ENCODE measurements at regions not wholly inside any gene's neighbourhood (a gene's known extent, or its start where the extent isn't known, plus 50 kb on each side); places are given as distances from the start of the nearest gene placed in this dataset.

GRCh38 chr14:101361451-101362433 is 199.6 kb upstream of the DIO3 start:
- Histone ChIP-seq H3K36me3 (ENCODE audit: insufficient read depth, low read length) (no peaks in the 10 kb centered on the region), H3K27me3 (ENCODE audit: insufficient read depth, low read length) (peaks cover 25% of the 10 kb centered on the region), H2AFZ (ENCODE audit: low read length, unreplicated experiment) (no peak overlapping the region), H3K79me2 (ENCODE audit: control insufficient read depth, insufficient read depth, low read length, unreplicated experiment) (no peaks in the 10 kb centered on the region), H3K4me1 (ENCODE audit: control insufficient read depth, insufficient read depth, low read length, unreplicated experiment) (peaks cover 4% of the 10 kb centered on the region), H3K4me3 (ENCODE audit: low read depth, low read length) (no peak overlapping the region), H3K27ac (ENCODE audit: low read depth, low read length) (no peak overlapping the region)

- no peaks in the 10 kb centered on the region for H3K79me2 ChIP-seq (ENCODE audit: control insufficient read depth, insufficient read depth, low read length, unreplicated experiment)
- peaks cover 25% of the 10 kb centered on the region for H3K27me3 ChIP-seq (ENCODE audit: insufficient read depth, low read length)
- no peak overlapping the region for H2AFZ ChIP-seq (ENCODE audit: low read length, unreplicated experiment)
- H3K4me1 ChIP-seq (ENCODE audit: control insufficient read depth, insufficient read depth, low read length, unreplicated experiment), result peaks cover 4% of the 10 kb centered on the region
- no peak overlapping the region for H3K4me3 ChIP-seq (ENCODE audit: low read depth, low read length)
- H3K27ac ChIP-seq (ENCODE audit: low read depth, low read length), result no peak overlapping the region
- H3K36me3 ChIP-seq (ENCODE audit: insufficient read depth, low read length), result no peaks in the 10 kb centered on the region
Measured at GRCh38 chr14:101362529-101363260, 198.6 kb upstream of the DIO3 start.

GRCh38 chr14:101363261-101363555 is 198.1 kb upstream of the DIO3 start:
- no peak overlapping the region for H2AFZ ChIP-seq (ENCODE audit: low read length, unreplicated experiment)
- H3K27me3 ChIP-seq (ENCODE audit: insufficient read depth, low read length), result peaks cover 25% of the 10 kb centered on the region
- H3K4me3 ChIP-seq (ENCODE audit: low read depth, low read length), result no peak overlapping the region
- peaks cover 4% of the 10 kb centered on the region for H3K4me1 ChIP-seq (ENCODE audit: control insufficient read depth, insufficient read depth, low read length, unreplicated experiment)
- H3K79me2 ChIP-seq (ENCODE audit: control insufficient read depth, insufficient read depth, low read length, unreplicated experiment), result no peaks in the 10 kb centered on the region
- no peak overlapping the region for H3K27ac ChIP-seq (ENCODE audit: low read depth, low read length)
- no peaks in the 10 kb centered on the region for H3K36me3 ChIP-seq (ENCODE audit: insufficient read depth, low read length)

- no peak overlapping the region for H2AFZ ChIP-seq (ENCODE audit: low read length, unreplicated experiment)
Measured at GRCh38 chr14:101363880-101364391, 197.4 kb upstream of the DIO3 start.

GRCh38 chr14:101364503-101365328 is 196.6 kb upstream of the DIO3 start:
- no peak overlapping the region for H2AFZ ChIP-seq (ENCODE audit: low read length, unreplicated experiment)
- no peaks in the 10 kb centered on the region for H3K36me3 ChIP-seq (ENCODE audit: insufficient read depth, low read length)
- H3K27me3 ChIP-seq (ENCODE audit: insufficient read depth, low read length), result peaks cover 21% of the 10 kb centered on the region
- no peaks in the 10 kb centered on the region for H3K79me2 ChIP-seq (ENCODE audit: control insufficient read depth, insufficient read depth, low read length, unreplicated experiment)
- H3K4me1 ChIP-seq (ENCODE audit: control insufficient read depth, insufficient read depth, low read length, unreplicated experiment), result peaks cover 4% of the 10 kb centered on the region
- H3K27ac ChIP-seq (ENCODE audit: low read depth, low read length), result no peak overlapping the region
- H3K4me3 ChIP-seq (ENCODE audit: low read depth, low read length), result peak overlapping the region; percentile 32

More at GRCh38 chr14:101363880-101364391, 197.4 kb upstream of the DIO3 start:
- Histone ChIP-seq H3K79me2 (ENCODE audit: control insufficient read depth, insufficient read depth, low read length, unreplicated experiment) (no peaks in the 10 kb centered on the region), H3K4me3 (ENCODE audit: low read depth, low read length) (no peak overlapping the region), H3K27ac (ENCODE audit: low read depth, low read length) (no peak overlapping the region), H3K4me1 (ENCODE audit: control insufficient read depth, insufficient read depth, low read length, unreplicated experiment) (peaks cover 4% of the 10 kb centered on the region), H3K36me3 (ENCODE audit: insufficient read depth, low read length) (no peaks in the 10 kb centered on the region), H3K27me3 (ENCODE audit: insufficient read depth, low read length) (peaks cover 23% of the 10 kb centered on the region)

- Histone ChIP-seq H3K27me3 (ENCODE audit: insufficient read depth, low read length) (peaks cover 17% of the 10 kb centered on the region), H3K4me1 (ENCODE audit: control insufficient read depth, insufficient read depth, low read length, unreplicated experiment) (peaks cover 4% of the 10 kb centered on the region), H3K4me3 (ENCODE audit: low read depth, low read length) (0 out of 2 replicates have a peak overlapping the region, but pooled peaks have one; percentile 32)
Measured at GRCh38 chr14:101365329-101366158, 195.8 kb upstream of the DIO3 start.

GRCh38 chr14:101367421-101368261 is 193.7 kb upstream of the DIO3 start:
- Histone ChIP-seq H3K27me3 (ENCODE audit: insufficient read depth, low read length) (peaks cover 14% of the 10 kb centered on the region; the same call in 1 of the 2 replicates), H3K79me2 (ENCODE audit: control insufficient read depth, insufficient read depth, low read length, unreplicated experiment) (no peaks in the 10 kb centered on the region), H3K4me3 (ENCODE audit: low read depth, low read length) (no peak overlapping the region), H3K27ac (ENCODE audit: low read depth, low read length) (no peak overlapping the region), H2AFZ (ENCODE audit: low read length, unreplicated experiment) (no peak overlapping the region), H3K36me3 (ENCODE audit: insufficient read depth, low read length) (no peaks in the 10 kb centered on the region), H3K4me1 (ENCODE audit: control insufficient read depth, insufficient read depth, low read length, unreplicated experiment) (peaks cover 4% of the 10 kb centered on the region)

More at GRCh38 chr14:101365329-101366158, 195.8 kb upstream of the DIO3 start:
- Histone ChIP-seq H2AFZ (ENCODE audit: low read length, unreplicated experiment) (no peak overlapping the region), H3K79me2 (ENCODE audit: control insufficient read depth, insufficient read depth, low read length, unreplicated experiment) (no peaks in the 10 kb centered on the region), H3K27ac (ENCODE audit: low read depth, low read length) (no peak overlapping the region), H3K36me3 (ENCODE audit: insufficient read depth, low read length) (no peaks in the 10 kb centered on the region)

- H3K4me1 ChIP-seq (ENCODE audit: control insufficient read depth, insufficient read depth, low read length, unreplicated experiment), result peaks cover 4% of the 10 kb centered on the region
- H2AFZ ChIP-seq (ENCODE audit: low read length, unreplicated experiment), result no peak overlapping the region
- H3K27ac ChIP-seq (ENCODE audit: low read depth, low read length), result no peak overlapping the region
- no peaks in the 10 kb centered on the region for H3K79me2 ChIP-seq (ENCODE audit: control insufficient read depth, insufficient read depth, low read length, unreplicated experiment)
- H3K4me3 ChIP-seq (ENCODE audit: low read depth, low read length), result no peak overlapping the region
- H3K36me3 ChIP-seq (ENCODE audit: insufficient read depth, low read length), result no peaks in the 10 kb centered on the region
- peaks cover 14% of the 10 kb centered on the region; the same call in 1 of the 2 replicates for H3K27me3 ChIP-seq (ENCODE audit: insufficient read depth, low read length)
Measured at GRCh38 chr14:101368629-101369028, 192.7 kb upstream of the DIO3 start.
